ENCODE measurements at regions not wholly inside any gene's neighbourhood (a gene's known extent, or its start where the extent isn't known, plus 50 kb on each side); places are given as distances from the start of the nearest gene placed in this dataset.

DNA sequence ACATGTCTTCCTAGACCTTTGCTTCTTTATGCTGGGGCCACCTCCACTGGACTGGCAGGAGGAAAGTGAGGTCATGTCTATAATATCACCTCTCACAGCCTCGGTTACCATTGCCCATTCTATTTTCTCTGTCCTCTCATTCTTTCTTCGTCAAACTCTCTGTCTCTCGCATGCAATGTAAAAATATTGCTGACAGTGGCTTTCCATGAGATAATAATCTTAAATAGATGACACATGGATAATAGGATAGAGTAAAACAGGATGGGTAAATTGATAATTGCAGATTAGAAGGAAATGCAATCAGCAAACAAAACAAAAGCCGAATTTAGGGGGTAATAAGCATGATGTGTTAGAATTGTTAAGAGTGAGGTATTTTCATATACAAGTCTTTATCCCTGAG, 215.7 kb upstream of the PARD3B start:
- H3K36me3 ChIP-seq (ENCODE audit: insufficient read depth, insufficient read length, low read length), result no peaks in the 10 kb centered on the region
- no peaks in the 10 kb centered on the region for H3K4me1 ChIP-seq (ENCODE audit: insufficient read depth, insufficient read length)
- no peak overlapping the region for H3K4me3 ChIP-seq (ENCODE audit: insufficient read length, low read depth)
- no peak for DNase-seq (ENCODE audit: low read depth, low spot score)
- no peak overlapping the region for H3K9ac ChIP-seq (ENCODE audit: insufficient read length, low read depth)
- no peaks in the 10 kb centered on the region for H3K27me3 ChIP-seq (ENCODE audit: insufficient read depth, insufficient read length)
- H3K9me3 ChIP-seq (ENCODE audit: insufficient read depth, low read length), result no peaks in the 10 kb centered on the region
- TF ChIP-seq YY1 (IDR thresholded peaks at IDR 0.05; ENCODE audit: insufficient read depth, insufficient read length) (no peak), SUZ12 (IDR thresholded peaks at IDR 0.05; ENCODE audit: extremely low read depth, insufficient read depth, insufficient read length) (no peak), ZNF274 (IDR thresholded peaks at IDR 0.05; ENCODE audit: low read depth, low read length) (no peak)

DNA sequence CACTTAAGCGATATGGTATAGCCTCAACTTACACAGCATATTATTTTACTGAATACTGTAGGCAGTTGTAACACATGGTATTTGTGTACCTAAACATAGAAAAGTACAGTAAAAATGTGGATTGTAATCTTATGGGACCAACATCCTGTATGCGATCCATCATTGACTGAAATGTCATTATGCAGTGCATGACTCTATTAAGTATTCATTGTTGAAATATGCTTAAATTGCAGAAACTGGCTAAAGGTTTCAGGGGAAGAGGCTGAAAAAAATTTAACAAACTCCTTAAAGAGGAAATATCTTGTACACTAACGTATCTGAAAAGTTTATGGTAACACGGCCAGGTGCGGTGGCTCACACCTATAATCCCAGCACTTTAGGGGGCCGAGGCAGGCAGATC, 214.1 kb upstream of the PARD3B start:
- Histone ChIP-seq H3K36me3 (ENCODE audit: insufficient read depth, insufficient read length, low read length) (no peaks in the 10 kb centered on the region), H3K9me3 (ENCODE audit: insufficient read depth, low read length) (no peaks in the 10 kb centered on the region), H3K9ac (ENCODE audit: insufficient read length, low read depth) (no peak overlapping the region), H3K27me3 (ENCODE audit: insufficient read depth, insufficient read length) (no peaks in the 10 kb centered on the region), H3K4me1 (ENCODE audit: insufficient read depth, insufficient read length) (no peaks in the 10 kb centered on the region), H3K4me3 (ENCODE audit: insufficient read length, low read depth) (no peak overlapping the region)
- no peak for DNase-seq (ENCODE audit: low read depth, low spot score)
- TF ChIP-seq YY1 (IDR thresholded peaks at IDR 0.05; ENCODE audit: insufficient read depth, insufficient read length), result no peak
- TF ChIP-seq ZNF274 (IDR thresholded peaks at IDR 0.05; ENCODE audit: low read depth, low read length), result no peak
- TF ChIP-seq SUZ12 (IDR thresholded peaks at IDR 0.05; ENCODE audit: extremely low read depth, insufficient read depth, insufficient read length), result no peak

DNA sequence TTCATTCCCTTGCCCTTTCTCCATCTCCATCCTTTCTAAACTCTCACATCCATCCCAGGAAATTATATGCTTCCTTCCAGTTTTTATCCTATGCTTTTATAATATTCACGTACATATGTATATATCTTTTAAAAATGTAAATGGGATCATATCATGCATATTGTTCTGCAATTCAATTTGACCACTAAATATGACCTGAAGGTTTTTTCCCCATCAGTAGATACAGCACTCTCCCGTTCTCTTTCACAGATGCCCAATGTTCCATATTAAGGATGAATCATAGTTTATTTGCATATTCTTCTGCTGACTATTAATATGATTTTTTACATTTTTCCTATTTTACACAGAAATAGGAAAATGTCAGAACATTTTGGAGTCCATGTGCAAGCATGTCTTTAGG, 213.3 kb upstream of the PARD3B start:
- Histone ChIP-seq H3K36me3 (ENCODE audit: insufficient read depth, insufficient read length, low read length) (no peaks in the 10 kb centered on the region), H3K4me3 (ENCODE audit: insufficient read length, low read depth) (no peak overlapping the region), H3K9me3 (ENCODE audit: insufficient read depth, low read length) (no peaks in the 10 kb centered on the region), H3K9ac (ENCODE audit: insufficient read length, low read depth) (no peak overlapping the region), H3K27me3 (ENCODE audit: insufficient read depth, insufficient read length) (no peaks in the 10 kb centered on the region), H3K4me1 (ENCODE audit: insufficient read depth, insufficient read length) (no peaks in the 10 kb centered on the region)
- TF ChIP-seq ZNF274 (IDR thresholded peaks at IDR 0.05; ENCODE audit: low read depth, low read length), result no peak
- no peak for TF ChIP-seq YY1 (IDR thresholded peaks at IDR 0.05; ENCODE audit: insufficient read depth, insufficient read length)
- no peak for TF ChIP-seq SUZ12 (IDR thresholded peaks at IDR 0.05; ENCODE audit: extremely low read depth, insufficient read depth, insufficient read length)
- DNase-seq (ENCODE audit: low read depth, low spot score), result no peak

DNA sequence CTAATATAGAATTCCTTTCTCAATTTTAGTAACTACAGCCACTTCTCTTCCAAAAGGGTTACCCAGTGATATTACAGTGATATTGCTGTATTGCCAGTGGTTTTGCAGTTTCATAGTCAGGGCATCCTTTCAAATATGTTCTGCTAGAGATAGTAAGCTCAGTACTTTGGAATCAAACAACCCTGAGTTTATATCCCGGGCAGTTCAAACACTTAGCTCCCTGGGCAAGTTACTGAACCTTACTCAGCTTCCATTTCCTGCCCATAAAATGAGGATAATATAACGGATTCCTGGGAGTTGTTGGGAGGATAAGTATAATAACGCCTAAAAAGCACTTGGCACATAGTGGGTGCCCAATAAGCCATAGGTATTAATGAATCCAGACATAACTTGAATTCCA, 212.6 kb upstream of the PARD3B start:
- H3K36me3 ChIP-seq (ENCODE audit: insufficient read depth, insufficient read length, low read length), result no peaks in the 10 kb centered on the region
- no peaks in the 10 kb centered on the region for H3K4me1 ChIP-seq (ENCODE audit: insufficient read depth, insufficient read length)

DNA sequence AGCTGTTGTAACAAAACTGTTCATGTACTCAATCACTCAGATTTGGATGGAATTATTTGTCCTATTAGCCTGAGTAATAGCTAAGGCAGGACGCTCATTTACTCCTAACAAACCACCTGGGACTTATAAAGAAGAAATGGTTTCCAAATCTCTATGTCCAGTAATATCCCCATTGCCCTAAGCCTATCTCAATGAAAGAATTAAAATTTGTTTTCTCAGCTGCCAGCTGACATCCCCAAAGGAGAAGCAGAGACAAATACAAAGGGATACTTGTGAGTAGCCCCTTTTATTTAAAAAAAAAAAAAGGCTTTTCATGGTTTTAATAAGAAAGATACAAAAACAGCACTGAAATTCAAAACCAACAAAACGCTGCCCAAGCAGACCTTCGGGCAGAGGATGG, 211.4 kb upstream of the PARD3B start:
- H3K4me3 ChIP-seq (ENCODE audit: insufficient read length, low read depth), result no peak overlapping the region
- no peaks in the 10 kb centered on the region for H3K36me3 ChIP-seq (ENCODE audit: insufficient read depth, insufficient read length, low read length)
- no peak for DNase-seq (ENCODE audit: low read depth, low spot score)
- no peaks in the 10 kb centered on the region for H3K27me3 ChIP-seq (ENCODE audit: insufficient read depth, insufficient read length)
- H3K9ac ChIP-seq (ENCODE audit: insufficient read length, low read depth), result no peak overlapping the region
- H3K9me3 ChIP-seq (ENCODE audit: insufficient read depth, low read length), result no peaks in the 10 kb centered on the region
- TF ChIP-seq ZNF274 (IDR thresholded peaks at IDR 0.05; ENCODE audit: low read depth, low read length), result no peak
- no peak for TF ChIP-seq SUZ12 (IDR thresholded peaks at IDR 0.05; ENCODE audit: extremely low read depth, insufficient read depth, insufficient read length)
- TF ChIP-seq YY1 (IDR thresholded peaks at IDR 0.05; ENCODE audit: insufficient read depth, insufficient read length), result no peak
- no peaks in the 10 kb centered on the region for H3K4me1 ChIP-seq (ENCODE audit: insufficient read depth, insufficient read length)

More for the DNA sequence above, 212.6 kb upstream of the PARD3B start:
- no peaks in the 10 kb centered on the region for H3K9me3 ChIP-seq (ENCODE audit: insufficient read depth, low read length)
- no peak overlapping the region for H3K4me3 ChIP-seq (ENCODE audit: insufficient read length, low read depth)
- no peak for TF ChIP-seq YY1 (IDR thresholded peaks at IDR 0.05; ENCODE audit: insufficient read depth, insufficient read length)
- no peak for TF ChIP-seq ZNF274 (IDR thresholded peaks at IDR 0.05; ENCODE audit: low read depth, low read length)
- no peak for TF ChIP-seq SUZ12 (IDR thresholded peaks at IDR 0.05; ENCODE audit: extremely low read depth, insufficient read depth, insufficient read length)
- no peak for DNase-seq (ENCODE audit: low read depth, low spot score)
- H3K27me3 ChIP-seq (ENCODE audit: insufficient read depth, insufficient read length), result no peaks in the 10 kb centered on the region
- no peak overlapping the region for H3K9ac ChIP-seq (ENCODE audit: insufficient read length, low read depth)

DNA sequence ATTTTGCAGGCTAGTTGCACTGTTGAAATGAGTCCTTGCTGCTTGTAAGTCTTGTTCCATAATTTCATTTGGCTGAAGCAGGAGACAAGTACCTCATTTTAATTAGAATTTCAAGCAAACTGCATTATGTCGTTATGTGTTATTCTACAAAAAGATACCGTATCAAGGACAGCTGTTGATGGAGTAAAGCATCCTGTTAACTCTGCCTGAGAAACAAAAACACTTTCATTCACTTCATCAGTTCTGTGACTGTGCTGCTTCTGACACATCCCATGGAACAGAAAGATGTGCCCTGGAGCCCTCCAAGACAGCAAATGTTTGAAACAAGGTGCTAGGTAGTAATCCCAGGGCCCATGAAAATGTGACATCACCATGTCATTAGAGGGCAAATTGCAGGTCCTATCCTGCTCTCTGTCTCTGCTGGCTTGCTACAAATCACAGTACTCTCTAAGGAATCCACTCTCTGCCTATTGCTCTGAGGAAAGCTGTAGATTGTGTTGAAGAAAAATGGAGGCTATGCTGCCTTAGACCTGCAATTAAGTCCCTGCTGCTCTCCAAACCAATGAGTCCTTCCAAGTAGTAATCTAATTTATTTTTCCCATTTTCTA, 209.7 kb upstream of the PARD3B start:
- no peak for TF ChIP-seq YY1 (IDR thresholded peaks at IDR 0.05; ENCODE audit: insufficient read depth, insufficient read length)
- no peak for TF ChIP-seq SUZ12 (IDR thresholded peaks at IDR 0.05; ENCODE audit: extremely low read depth, insufficient read depth, insufficient read length)
- no peak for TF ChIP-seq ZNF274 (IDR thresholded peaks at IDR 0.05; ENCODE audit: low read depth, low read length)
- H3K9ac ChIP-seq (ENCODE audit: insufficient read length, low read depth), result no peak overlapping the region
- no peak overlapping the region for H3K4me3 ChIP-seq (ENCODE audit: insufficient read length, low read depth)
- no peaks in the 10 kb centered on the region for H3K9me3 ChIP-seq (ENCODE audit: insufficient read depth, low read length)
- no peak for DNase-seq (ENCODE audit: low read depth, low spot score)
- no peaks in the 10 kb centered on the region for H3K36me3 ChIP-seq (ENCODE audit: insufficient read depth, insufficient read length, low read length)
- no peaks in the 10 kb centered on the region for H3K27me3 ChIP-seq (ENCODE audit: insufficient read depth, insufficient read length)
- no peaks in the 10 kb centered on the region for H3K4me1 ChIP-seq (ENCODE audit: insufficient read depth, insufficient read length)

DNA sequence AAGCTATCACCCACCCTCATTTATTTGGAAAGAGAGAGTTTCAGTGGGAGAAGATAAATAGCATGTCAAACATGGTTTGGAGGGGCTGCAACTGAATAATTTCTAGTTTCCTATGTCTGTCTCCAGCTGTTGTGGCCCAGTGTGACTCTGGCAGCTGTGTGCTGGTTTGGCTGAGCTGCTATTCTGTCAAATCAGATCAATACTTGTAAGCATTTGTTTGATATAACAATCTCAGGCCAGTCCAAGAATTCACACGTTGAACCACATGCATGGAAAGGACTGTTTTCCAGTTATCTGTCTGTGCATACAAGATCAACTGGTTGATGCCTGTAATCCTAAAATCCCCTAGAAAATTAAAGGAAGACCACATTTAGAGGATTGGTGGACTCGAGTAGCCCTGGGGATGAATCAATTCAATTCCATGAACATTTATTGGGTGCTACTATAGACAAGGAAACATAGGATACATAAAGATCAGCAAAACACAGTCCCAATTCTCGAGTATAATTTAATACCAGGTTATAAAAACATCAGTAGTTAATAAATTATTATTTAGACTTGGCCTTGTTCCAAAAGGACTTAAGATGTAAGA, 209.0 kb upstream of the PARD3B start:
- Histone ChIP-seq H3K9me3 (ENCODE audit: insufficient read depth, low read length) (no peaks in the 10 kb centered on the region), H3K4me1 (ENCODE audit: insufficient read depth, insufficient read length) (no peaks in the 10 kb centered on the region), H3K9ac (ENCODE audit: insufficient read length, low read depth) (no peak overlapping the region), H3K4me3 (ENCODE audit: insufficient read length, low read depth) (no peak overlapping the region), H3K27me3 (ENCODE audit: insufficient read depth, insufficient read length) (no peaks in the 10 kb centered on the region), H3K36me3 (ENCODE audit: insufficient read depth, insufficient read length, low read length) (no peaks in the 10 kb centered on the region)
- DNase-seq (ENCODE audit: low read depth, low spot score), result no peak
- TF ChIP-seq YY1 (IDR thresholded peaks at IDR 0.05; ENCODE audit: insufficient read depth, insufficient read length) (no peak), SUZ12 (IDR thresholded peaks at IDR 0.05; ENCODE audit: extremely low read depth, insufficient read depth, insufficient read length) (no peak), ZNF274 (IDR thresholded peaks at IDR 0.05; ENCODE audit: low read depth, low read length) (no peak)

Measured in NT2/D1 (cell line).